HG03095 (cell line): ENCODE measurements at regions not wholly inside any gene's neighbourhood (a gene's known extent, or its start where the extent isn't known, plus 50 kb on each side); places are given as distances from the start of the nearest gene placed in this dataset.
"Not testable (repeated sequence)": the region's sequence is repeated elsewhere in the genome, so short reads cannot be mapped to it uniquely, and the experiment has no call there.

Experiments used
- ATAC-seq: cut with Tn5 transposase; IDR thresholded peaks from one replicate; pipeline ENCODE4 v1.9.1; 2021; ENCODE audit warnings: moderate library complexity; ENCODE audit not compliant: unreplicated experiment

DNA sequence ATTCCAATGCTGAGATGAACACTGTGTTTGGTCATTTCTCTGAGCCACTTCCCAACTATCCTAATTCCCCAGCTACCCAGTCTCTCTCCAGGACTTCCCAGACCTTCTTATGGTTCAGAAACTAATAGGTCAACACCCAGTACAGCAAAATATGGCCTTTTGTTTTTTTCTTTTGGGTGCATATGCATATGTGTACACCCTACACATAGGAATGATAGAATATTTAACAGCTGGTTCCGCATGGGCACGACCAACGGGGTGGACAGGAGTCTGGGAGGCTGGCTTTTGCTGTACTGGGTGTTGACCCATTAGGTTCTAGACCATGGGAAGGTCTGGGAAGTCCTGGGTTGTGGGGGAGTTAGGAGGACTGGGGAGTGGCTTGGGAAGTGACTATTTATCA lies 143.9 kb downstream of the MRPS6 start:
- ATAC-seq: no peak

DNA sequence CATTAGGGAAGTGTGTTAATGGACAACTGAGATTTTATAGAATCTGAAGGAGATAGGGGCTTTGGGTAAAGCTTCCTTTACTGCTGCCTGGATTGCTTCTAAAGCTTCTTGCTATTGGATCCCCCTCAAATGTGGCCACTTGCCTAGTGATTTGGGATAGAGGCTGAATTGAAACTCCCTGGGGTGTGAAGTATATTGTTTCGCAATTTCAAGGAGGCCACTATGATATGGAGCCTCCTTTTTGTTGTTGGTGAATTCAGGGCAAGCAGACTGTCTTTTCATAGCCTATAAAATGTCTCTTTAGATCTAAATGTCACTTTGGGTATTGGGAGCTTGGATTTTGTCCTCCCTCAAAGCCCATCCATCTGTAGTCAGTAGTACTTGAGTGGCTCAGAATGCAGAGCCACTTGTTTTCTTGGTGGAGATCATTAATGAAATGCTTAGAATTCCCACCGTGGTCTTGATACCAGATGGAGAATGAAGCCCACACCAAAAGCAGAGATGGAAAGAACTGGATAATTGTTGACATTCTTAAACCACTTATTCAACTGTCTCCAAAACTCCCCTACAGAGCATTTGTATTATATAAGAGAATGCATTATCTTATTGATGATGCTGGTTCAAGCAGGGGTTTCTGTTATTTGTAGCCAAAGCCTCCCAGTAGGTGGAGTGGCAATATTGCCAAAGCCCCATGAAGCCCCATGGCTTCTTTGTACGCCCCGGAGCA lies 144.3 kb upstream of the KCNE2 start:
- no peak for ATAC-seq

DNA sequence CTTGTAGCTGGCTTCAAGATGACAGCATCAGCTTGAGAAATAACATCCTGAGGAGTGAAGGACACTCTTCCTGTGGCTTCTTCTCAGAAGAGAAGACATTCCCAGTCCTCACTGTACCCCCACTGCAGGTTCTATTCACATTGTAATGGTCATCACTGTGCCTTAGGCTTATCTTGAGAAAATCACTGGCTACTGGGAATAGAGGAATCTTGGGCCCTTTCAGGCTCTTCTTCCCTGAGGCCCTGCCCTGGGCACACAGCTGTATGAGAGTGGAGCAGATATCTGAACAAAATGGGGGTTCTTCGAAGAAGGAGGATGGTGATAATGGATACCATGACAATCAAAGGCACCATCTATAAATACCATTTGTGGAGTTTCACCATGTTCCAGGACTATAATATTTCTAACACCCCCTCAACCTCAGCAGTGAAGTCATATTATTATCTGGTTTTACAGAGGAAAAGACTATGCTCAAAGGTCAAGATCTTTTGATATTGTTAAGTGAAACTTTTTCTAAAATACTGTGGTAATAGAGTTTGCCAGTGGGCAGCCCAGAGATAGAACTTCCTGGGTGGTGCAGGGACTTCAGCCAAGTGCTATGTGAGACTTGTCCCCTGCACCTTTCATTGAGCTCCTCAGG lies 143.1 kb upstream of the KCNE2 start:
- no peak for ATAC-seq

DNA sequence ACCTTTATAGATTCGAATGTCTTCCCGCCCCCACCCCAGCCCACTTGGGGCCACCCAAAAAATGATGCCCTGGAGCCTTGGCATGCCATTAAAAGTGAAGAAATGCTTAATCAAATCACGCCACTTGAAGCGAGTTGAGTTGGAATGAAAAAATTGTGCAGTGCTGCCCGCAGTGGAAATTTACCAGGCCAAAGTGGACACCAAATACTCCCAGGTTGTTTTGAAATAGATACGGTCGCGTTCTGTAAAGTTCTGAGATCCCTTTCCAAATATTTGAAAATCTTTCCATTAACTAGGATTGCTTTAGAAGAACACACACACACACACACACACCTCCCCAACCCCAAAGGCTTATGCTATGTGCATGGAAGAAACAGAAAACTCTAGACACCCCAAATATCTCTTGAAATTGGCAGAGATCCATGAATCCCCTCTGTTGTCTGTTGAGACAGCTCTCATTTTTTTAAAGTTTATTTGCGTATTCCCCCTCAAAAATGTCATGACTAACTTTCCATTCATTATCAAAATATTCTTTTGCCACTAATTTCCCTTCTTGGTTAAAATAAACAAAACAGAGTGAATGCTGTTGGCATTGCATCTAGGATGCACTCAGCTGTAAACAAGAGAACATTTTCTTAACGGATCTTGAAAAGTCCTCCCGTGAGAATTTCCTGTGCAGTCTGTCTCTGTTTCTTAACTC lies 142.3 kb upstream of the KCNE2 start:
- no peak for ATAC-seq

DNA sequence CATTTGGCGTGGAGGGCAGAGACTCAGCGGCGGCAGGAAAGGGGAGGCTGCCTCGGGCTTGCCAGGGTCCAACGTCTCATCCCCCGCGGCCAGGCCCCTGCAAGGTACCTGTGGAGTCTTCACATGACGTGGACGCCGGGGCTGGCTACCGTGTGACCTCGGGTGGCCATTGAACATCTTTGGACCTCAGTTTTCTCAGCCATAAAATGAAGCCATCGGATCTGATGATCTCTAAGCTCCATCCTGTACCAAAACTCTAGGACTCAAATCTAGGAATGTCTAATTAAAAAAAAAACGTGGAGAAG lies 141.8 kb upstream of the KCNE2 start:
- no peak for ATAC-seq

DNA sequence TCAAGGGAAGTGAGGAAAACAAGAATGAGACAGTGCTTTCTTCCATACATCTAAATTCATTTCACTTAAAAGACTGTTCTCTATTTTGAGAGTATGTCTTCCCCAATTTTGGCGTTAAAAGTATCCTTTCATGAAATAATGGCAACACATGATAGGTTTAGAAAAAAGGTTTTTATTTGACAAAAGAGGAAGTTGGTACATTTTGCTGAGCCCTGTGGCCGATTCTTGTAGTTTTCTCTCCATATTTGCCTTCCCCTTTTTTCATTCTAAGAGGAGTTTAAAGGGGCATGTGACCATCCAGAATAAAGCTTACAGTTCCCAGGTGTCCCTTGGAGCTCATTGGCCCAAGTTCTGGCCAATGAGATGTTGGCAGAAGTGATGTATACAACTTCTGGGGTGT lies 140.4 kb upstream of the KCNE2 start:
- no peak for ATAC-seq

DNA sequence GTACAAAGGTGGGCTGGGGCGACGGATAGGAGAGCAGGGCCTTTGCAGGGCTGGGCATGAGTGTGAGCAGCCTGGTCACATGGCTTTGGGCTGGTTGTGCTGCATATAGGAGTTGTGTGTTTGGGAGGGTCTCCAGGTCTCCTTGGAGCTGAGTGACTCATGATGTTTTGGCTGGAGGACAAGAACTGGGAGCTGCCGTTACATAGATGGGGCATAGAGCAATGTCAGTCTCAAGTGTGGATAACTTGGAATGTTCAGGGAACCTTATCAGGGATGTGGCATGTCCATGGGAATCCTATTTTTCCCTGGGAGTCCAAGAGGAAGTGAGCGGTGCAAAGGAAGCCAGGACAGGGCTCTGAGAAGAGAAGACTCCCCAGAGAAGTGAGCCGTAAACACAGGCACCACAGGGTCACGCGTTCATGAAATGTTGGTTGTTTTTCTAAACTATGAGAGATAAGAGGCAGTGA lies 136.4 kb upstream of the KCNE2 start:
- no peak for ATAC-seq

DNA sequence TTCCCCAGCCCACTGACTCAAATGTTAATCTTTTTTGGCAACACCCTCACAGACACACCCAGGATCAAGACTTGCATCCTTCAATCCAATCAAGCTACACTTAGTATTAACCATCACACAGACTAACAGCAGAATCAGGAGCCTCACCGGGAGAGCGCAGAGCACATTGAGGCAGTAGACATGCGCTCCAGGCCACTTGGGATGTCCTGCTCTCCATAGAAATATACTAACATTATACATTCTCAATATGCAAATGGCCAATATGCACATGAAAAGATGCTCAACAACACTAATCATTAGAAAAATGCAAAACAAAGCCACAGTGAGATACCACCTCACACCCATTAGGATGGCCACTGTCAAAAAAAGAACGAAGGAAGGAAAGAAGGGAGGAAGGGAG lies 135.0 kb upstream of the KCNE2 start:
- ATAC-seq: no peak

DNA sequence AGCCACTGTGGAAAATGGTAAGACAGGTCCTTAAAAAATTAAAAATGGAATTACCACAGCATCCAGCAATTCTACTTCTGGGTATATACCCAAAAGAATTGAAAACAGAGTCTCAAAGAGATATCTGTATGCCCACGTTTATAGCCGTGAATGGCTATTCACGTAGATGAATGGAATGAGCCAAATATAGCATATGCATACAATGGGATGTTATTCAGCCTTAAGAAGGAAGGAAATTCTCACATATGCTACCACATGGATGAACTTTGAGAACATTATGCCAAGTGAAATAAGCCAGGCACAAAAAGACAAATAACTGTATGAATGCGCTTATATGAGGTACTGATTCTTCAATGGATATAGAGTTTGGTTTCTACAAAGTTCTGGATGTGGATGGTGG lies 134.5 kb upstream of the KCNE2 start:
- no peak for ATAC-seq

DNA sequence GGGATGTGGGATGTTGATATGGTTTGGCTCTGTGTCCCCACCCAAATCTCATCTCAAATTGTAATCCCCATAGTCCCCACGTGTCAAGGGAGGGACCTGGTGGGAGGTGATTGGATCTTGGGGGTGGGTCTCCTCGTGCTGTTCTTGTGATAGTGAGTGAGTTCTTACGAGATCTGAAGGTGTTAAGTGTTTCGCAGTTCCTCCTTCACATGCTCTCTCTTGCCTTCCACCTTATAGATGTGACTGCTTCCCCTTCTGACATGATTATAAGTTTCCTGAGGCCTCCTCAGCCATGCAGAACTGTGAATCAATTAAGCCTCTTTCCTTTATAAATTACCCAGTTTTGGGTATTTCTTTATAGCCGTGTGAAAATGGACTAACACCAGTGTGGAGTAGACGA lies 130.1 kb upstream of the KCNE2 start:
- ATAC-seq: not testable (repeated sequence)

DNA sequence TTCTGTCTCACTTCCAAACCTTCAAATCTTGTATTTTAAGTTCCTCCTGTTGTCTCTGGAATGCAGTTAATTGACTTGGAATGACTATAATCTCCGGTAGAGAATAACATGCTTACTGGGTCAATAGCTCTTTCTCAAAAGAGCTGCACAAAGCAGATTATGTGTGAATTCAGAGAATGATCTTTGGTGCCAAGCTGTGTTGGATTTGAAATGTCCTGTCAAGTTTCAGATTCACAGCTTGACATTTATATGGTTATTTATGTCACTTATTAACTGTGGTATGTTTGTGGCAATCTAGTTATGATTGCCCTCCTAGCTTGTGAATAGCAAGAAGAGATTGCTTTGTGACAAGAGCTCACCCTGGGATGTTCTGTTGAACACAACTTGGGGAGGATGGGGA lies 128.3 kb upstream of the KCNE2 start:
- no peak for ATAC-seq

DNA sequence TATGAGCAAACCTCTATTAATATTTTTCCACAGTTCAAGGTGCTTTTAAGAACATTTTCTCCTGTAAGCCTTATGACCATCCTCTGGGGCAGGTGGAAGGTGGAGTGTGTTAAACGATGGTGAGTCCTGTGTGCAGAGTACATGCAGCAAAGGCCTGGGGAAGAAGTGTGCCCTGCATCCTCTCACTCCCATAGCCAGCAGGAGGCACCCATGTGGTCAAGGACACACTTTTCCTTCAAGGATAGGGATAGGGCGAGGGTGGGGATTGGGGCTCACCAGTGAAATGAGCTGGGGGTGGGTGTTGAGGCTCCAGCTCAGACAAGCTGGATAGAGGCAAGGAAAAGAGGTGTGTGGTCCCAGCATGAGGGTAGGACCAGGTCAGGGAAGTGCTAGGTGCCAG lies 120.8 kb upstream of the KCNE2 start:
- no peak for ATAC-seq

DNA sequence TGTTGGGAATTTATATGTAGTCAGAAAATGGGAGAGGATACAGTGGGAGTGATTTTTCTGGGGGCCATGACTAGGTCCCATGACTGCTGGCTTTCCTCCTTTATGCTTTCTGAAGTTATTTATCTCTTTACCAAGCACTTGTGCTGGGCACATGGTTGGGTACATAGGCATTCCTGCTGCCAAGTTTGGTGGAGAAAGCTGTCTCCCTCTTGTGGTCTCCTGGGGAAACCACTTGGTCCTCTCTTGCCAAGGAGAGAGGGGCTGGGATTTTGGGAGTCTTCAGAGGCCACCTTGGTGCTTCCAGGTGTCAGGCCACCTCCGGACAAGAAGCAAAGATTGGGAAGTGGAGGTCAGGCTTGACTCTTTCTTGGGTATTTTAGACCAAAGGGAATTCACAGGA lies 120.2 kb upstream of the KCNE2 start:
- no peak for ATAC-seq

DNA sequence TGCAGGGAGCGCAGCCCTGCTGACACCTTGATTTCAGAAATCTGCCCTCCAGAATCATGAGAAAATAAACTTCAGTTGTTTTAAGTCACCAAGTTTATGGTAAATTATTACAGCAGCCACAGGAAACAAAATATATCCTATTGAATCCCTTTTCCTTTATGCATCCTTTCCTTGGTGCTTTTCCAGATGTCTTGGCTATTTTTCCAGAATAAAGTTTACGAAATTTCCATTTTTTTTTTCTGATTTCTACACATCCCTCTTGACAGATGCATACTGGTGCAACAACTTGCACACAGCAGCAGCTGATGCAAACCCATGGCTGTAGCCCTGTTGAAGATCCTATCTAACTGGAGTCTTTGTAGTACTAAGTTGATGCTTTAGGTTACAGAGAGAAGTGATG lies 111.1 kb upstream of the KCNE2 start:
- ATAC-seq: no peak

DNA sequence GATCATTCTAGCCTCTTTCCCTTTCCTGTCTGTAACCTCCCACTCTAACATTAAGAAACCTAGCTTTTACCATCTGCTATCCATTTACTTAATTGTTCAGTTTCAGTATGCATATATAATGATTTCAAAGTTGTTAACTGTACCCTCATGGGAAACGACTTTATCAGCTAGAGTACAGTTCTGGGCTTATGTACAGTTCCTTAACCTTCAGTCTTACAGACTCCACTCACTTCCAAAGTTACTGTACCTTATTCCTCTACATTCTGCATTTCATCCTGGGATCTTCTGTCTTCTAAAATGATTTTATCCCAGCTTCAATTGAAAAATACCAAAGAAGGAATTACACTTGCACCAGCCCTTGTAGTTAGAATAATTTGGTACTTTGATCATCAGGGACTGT lies 108.7 kb upstream of the KCNE2 start:
- ATAC-seq: no peak

DNA sequence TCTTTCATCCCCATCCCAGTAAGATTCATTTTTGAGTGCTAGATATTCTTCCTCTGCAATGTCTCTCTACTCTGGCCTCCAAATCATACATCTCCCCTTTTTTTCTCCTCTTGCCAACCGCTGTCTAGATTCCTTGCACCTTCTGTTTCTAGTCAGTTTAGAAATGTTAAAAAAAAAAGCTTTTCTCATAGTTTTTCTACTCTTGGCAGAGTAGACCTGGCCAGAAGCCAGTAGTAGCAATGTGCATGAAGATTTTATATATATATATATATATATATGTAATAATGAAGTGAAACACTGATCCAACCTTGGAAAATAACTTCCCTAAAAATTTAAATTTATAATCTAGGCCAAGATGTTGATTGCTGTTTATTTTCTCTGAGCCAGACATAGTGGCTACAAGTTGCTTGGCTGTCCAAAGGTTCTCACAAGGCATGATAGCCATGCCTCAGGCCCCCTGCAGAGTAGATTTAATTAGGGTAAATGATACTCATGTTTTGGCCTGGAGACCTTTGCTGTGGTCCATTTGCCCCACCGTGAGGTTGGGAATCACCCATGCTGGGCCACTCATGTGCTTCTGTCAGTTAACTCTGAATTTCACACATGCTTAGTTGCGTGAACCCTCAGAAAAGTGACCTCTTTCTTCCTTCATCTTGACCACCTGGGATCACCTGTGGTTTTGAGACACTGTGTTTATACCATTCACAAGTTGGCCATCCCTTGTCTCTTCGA lies 103.4 kb upstream of the KCNE2 start:
- ATAC-seq: no peak

DNA sequence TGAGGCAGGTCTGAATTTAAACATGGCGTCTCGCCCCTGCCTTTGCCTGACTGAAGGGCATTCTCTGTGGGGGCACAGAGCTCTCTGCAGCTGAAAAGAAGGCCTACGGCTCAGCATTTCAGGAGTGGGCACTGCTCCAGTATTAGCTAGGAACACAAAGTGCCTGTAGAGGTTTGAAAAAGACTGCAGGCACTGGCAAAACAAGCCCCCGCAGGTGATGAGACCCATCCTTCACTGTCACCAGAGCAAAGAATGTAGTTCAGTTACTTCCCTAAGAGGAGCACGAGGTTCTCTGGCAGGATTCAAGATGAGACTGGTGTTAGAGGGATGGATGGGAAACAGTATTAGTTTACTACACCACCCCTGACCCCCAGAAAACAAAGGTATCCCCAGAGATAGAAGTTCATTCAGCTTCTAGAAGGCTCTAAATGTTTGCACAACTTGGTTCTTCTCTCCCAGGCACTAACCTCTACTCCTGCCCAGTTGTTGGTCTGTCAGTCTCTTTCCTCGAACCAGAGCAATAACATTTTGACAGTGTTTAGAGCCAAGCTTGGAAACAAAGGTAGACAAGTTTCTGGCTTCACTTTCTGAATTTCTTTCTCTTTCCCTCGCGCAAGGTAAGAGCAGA lies 101.9 kb upstream of the KCNE2 start:
- no peak for ATAC-seq

DNA sequence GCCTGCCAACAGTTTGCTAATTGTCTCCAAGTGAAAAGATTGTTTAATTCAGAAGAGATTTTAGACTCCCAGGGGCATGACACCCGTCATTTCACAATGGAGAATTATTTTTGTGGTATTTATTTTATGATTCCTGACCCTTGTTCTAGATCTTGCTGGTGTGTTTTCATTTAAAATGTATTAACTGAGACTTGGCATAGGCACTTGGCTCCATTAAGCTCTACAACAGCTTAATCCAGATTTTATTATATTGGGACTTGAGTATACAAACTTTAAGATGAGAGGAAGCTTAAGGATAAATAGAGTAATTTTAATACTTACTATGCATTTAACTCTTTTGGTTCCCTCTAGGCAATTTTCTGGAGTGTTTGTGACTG lies 101.3 kb upstream of the KCNE2 start:
- ATAC-seq: no peak

DNA sequence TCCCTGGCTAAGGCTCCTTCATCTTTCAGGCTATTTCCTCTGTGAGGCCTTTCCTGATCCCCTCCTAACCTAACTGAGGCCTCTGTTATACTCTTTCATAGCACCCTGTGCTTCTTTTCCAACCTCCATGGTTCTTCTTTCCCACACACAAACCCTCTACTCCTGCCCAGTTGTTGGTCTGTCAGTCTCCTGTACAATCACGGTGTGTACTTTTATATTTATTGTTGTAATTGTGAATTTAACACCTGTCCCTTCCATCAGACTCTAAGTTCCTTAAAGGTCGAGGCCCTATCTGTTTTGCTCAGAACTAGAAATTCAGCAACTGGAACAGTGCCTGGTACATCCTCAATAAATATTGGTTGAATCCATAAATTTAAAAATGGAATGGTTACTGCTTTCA lies 100.2 kb upstream of the KCNE2 start:
- ATAC-seq: no peak

DNA sequence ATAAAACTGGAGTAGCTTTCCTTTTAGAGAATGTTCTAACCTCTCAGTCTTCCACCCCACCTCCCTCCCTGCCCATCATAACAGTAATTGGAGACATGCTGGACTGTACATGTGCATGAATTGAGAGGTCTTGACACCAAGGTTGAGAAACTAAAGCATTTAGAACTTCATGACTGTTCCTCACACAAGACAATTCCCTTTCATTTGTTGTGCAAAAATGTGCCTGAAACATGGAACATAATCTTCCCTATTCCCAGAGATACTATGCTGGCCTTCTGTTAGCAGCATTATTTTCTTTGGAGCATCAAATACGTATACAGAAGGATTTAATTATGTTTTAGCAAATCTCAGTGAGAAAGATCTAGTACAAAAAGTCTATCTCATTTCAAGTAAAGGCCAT lies 97.5 kb upstream of the KCNE2 start:
- ATAC-seq: no peak

DNA sequence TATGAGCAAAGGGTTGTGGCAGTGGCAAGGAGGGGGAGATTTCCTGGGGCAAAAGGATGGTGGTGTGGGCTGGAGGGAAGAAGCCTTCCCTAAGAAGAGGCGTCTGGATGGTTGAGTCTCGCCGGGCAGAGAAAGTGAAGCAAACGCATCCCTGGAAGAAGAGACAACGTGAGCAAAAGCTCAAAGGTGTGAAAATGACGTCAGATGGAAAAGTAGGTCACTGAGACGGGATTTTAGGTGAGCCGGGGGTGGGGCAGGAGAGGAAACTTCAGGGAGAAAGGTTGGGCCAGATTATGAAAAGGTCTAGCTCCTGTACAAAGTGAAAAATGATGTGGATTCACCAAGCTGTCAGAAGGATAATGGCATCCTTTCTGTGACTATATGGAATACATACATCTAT lies 95.3 kb upstream of the KCNE2 start:
- no peak for ATAC-seq
